ENCODE measurements at regions not wholly inside any gene's neighbourhood (a gene's known extent, or its start where the extent isn't known, plus 50 kb on each side); places are given as distances from the start of the nearest gene placed in this dataset.
"Not testable (repeated sequence)": the region's sequence is repeated elsewhere in the genome, so short reads cannot be mapped to it uniquely, and the experiment has no call there.

DNA sequence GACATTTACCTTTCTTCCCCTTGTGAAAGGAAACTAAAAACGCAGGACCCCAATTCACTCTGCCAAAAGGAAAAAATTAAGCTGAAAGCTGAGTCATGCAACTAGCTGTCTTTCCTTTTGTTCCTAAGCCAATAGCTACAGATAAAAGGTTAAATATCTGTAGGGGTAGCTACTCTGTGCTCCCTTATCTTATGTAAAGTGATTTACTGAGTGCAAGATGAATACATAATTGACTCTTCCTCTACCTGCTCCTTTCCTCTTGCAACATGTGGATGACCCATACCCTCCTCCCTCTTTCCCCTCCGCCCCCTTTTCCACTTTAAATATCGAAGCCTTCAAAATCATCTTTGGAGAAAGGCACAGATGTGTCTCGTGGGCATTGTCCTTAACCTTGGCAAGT is 68.0 kb upstream of the ZNF157 start:
- Mint-ChIP-seq H3K9me3 (no peaks in the 10 kb centered on the region), H3K4me1 (ENCODE audit: low read depth) (no peaks in the 10 kb centered on the region), H3K27me3 (ENCODE audit: low read depth) (peaks cover 2% of the 10 kb centered on the region), H3K36me3 (ENCODE audit: low read depth) (no peaks in the 10 kb centered on the region), H3K4me3 (ENCODE audit: low read depth) (no peak overlapping the region), H3K27ac (no peak overlapping the region)
- no peak for DNase-seq (ENCODE audit: low spot score)
- intact Hi-C loops (cut with micrococcal nuclease): no loop called here

GRCh38 chrX:47306471-47307023 is 63.8 kb upstream of the ZNF157 start:
- H3K27ac Mint-ChIP-seq; H3K9me3 Mint-ChIP-seq; H3K4me1 Mint-ChIP-seq (ENCODE audit: low read depth); H3K36me3 Mint-ChIP-seq (ENCODE audit: low read depth); H3K27me3 Mint-ChIP-seq (ENCODE audit: low read depth); DNase-seq (ENCODE audit: low spot score); H3K4me3 Mint-ChIP-seq (ENCODE audit: low read depth); intact Hi-C loops (cut with micrococcal nuclease): not testable (repeated sequence)

GRCh38 chrX:47311932-47312774 is 58.2 kb upstream of the ZNF157 start:
- peak; percentile 10 for DNase-seq (ENCODE audit: low spot score)
- H3K27ac Mint-ChIP-seq: no peak overlapping the region
- H3K4me3 Mint-ChIP-seq (ENCODE audit: low read depth): no peak overlapping the region
- intact Hi-C loops (cut with micrococcal nuclease): loop anchor here (10.0 kb wide), 2 partner anchors 77 to 117 kb away; partner anchors contain the start of genes UBA1 and USP11
- H3K4me1 Mint-ChIP-seq (ENCODE audit: low read depth): no peaks in the 10 kb centered on the region
- no peaks in the 10 kb centered on the region for H3K36me3 Mint-ChIP-seq (ENCODE audit: low read depth)
- no peaks in the 10 kb centered on the region for H3K9me3 Mint-ChIP-seq
- no peaks in the 10 kb centered on the region for H3K27me3 Mint-ChIP-seq (ENCODE audit: low read depth)

- H3K36me3 Mint-ChIP-seq (ENCODE audit: low read depth): no peaks in the 10 kb centered on the region
- H3K27me3 Mint-ChIP-seq (ENCODE audit: low read depth): no peaks in the 10 kb centered on the region
- intact Hi-C loops (cut with micrococcal nuclease): loop anchor here (10.0 kb wide), 2 partner anchors 78 to 118 kb away; partner anchors contain the start of genes UBA1 and USP11
- no peak overlapping the region for H3K4me3 Mint-ChIP-seq (ENCODE audit: low read depth)
- H3K27ac Mint-ChIP-seq: no peak overlapping the region
- H3K4me1 Mint-ChIP-seq (ENCODE audit: low read depth): no peaks in the 10 kb centered on the region
- DNase-seq (ENCODE audit: low spot score): no peak
- H3K9me3 Mint-ChIP-seq: no peaks in the 10 kb centered on the region
Measured at GRCh38 chrX:47313056-47313455, 57.3 kb upstream of the ZNF157 start.

GRCh38 chrX:47316276-47317025 is 53.9 kb upstream of the ZNF157 start:
- Mint-ChIP-seq H3K27me3 (ENCODE audit: low read depth) (no peaks in the 10 kb centered on the region), H3K36me3 (ENCODE audit: low read depth) (no peaks in the 10 kb centered on the region), H3K9me3 (no peaks in the 10 kb centered on the region), H3K4me3 (ENCODE audit: low read depth) (no peak overlapping the region), H3K4me1 (ENCODE audit: low read depth) (no peaks in the 10 kb centered on the region), H3K27ac (no peak overlapping the region)
- no peak for DNase-seq (ENCODE audit: low spot score)
- intact Hi-C loops (cut with micrococcal nuclease): loop anchor here (10.0 kb wide), 2 partner anchors 82 to 122 kb away; partner anchors contain the start of genes UBA1 and USP11

Data from activated T-helper 2 cell treated with anti-CD3 and anti-CD28 coated beads, Interferon-gamma antibody, Interleukin-2, Interleukin-4, amounts not matched to agents 10 μg/mL and 5 μg/mL and 100 μg/mL, durations not matched to agents 14 hours and 24 hours and 36 hours (primary cell).